Breast epithelium (tissue), 3 donors: ENCODE measurements at regions not wholly inside any gene's neighbourhood (a gene's known extent, or its start where the extent isn't known, plus 50 kb on each side); places are given as distances from the start of the nearest gene placed in this dataset.

Experiments
- CTCF ChIP-seq, 3 donors: fragments of 450-650 bp; IDR thresholded peaks; one replicate each; pipeline ENCODE4 v1.5.1; 2016 to 2017; ENCODE audit warnings: antibody characterized with exemption in 3 of 3, mild to moderate bottlenecking in 3 of 3, moderate library complexity in 3 of 3
- POLR2AphosphoS5 ChIP-seq, 3 donors: sonication (generic); formaldehyde crosslinking; IDR thresholded peaks; one replicate each; pipeline ENCODE4 v1.6.1; 2017; ENCODE audit warnings: antibody characterized with exemption in 3 of 3

GRCh38 chr17:31609331-31609730 lies 217.9 kb downstream of the RAB11FIP4 start:
- TF ChIP-seq CTCF (IDR thresholded peaks at IDR 0.05) (no peak), POLR2AphosphoS5 (IDR thresholded peaks at IDR 0.05) (no peak)
